Thyroid gland (tissue), 4 donors: ENCODE measurements at regions not wholly inside any gene's neighbourhood (a gene's known extent, or its start where the extent isn't known, plus 50 kb on each side); places are given as distances from the start of the nearest gene placed in this dataset.
"Not testable (repeated sequence)": the region's sequence is repeated elsewhere in the genome, so short reads cannot be mapped to it uniquely, and the experiment has no call there.

ENCODE experiments used
- DNase-seq, 2 donors: peaks; one replicate each; pipeline ENCODE4 v3.0.0-alpha.2; 2019
- H3K27ac ChIP-seq, 3 donors: fragments of 200-600 bp; sonication (generic); 1 replicate in 2 of 3; 2 replicates in 1 of 3; pipeline ENCODE4 v1.5.1; 2016 to 2019; ENCODE audit warnings: mild to moderate bottlenecking in 1 of 3, moderate library complexity in 1 of 3
- H3K27me3 ChIP-seq: fragments of 200-600 bp; sonication (generic); one replicate; pipeline ENCODE4 v1.5.1; 2019
- H3K36me3 ChIP-seq, 2 donors: fragments of 200-600 bp; sonication (generic); one replicate each; pipeline ENCODE4 v1.5.1; 2016 to 2019
- H3K4me1 ChIP-seq, 2 donors: fragments of 200-600 bp; sonication (generic); one replicate each; pipeline ENCODE4 v1.5.1; 2017 to 2019
- H3K4me3 ChIP-seq, 3 donors: fragments of 200-600 bp; sonication (generic); replicated peaks in 1 of 3; 1 replicate in 2 of 3; 2 replicates in 1 of 3; pipeline ENCODE4 v1.5.1; 2016; ENCODE audit warnings: mild to moderate bottlenecking in 1 of 3
- H3K9me3 ChIP-seq: fragments of 200-600 bp; sonication (generic); one replicate; pipeline ENCODE4 v1.5.1; 2017
- POLR2A ChIP-seq, 2 donors: fragments of 450-650 bp; IDR thresholded peaks; one replicate each; pipeline ENCODE4 v1.6.1; 2017; ENCODE audit warnings: antibody characterized with exemption in 2 of 2, mild to moderate bottlenecking in 2 of 2, moderate library complexity in 1 of 2
- WGBS, 2 donors: methylation state at CpG; one replicate each; pipeline ENCODE4 v1.1.5; 2017; 5-methylcytosine and 5-hydroxymethylcytosine counted together
- intact Hi-C: fragments of 100-400 bp; cut with DNase I; formaldehyde crosslinking; loops from one replicate; pipeline ENCODE4 v1.15.1; 2023
- TF ChIP-seq, protein P1 (sequence below), 6 experiments: fragments of 200-600 bp in 3 of 6; fragments of 450-650 bp in 3 of 6; sonication (generic) in 3 of 6; IDR thresholded peaks; one replicate each; pipeline ENCODE4 v1.5.1; 2016 to 2019; ENCODE audit warnings: antibody characterized with exemption in 6 of 6, mild to moderate bottlenecking in 2 of 6, inconsistent platforms in 1 of 6, moderate library complexity in 1 of 6

DNA sequence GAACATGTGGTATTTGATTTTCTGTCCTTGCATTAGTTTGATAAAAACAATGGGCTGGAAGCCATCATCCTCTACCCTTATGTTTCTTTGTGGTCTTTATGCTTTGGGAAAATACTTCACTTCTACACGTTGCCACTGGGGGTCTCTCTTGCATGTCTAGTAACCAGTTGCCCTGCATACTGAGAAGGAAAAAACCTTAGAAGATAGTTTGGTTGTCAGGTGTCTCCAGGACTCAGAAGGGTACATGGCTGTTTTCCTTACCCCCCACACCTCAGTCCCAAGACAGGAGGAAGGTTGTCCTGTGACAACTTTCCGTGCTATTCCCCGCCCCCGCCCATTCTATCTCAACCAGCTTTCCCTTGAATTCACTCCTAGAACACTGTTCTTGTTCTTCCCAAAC lies 62.1 kb upstream of the LANCL3 start:
- H3K4me3 ChIP-seq = no peak overlapping the region
- no peaks in the 10 kb centered on the region for H3K36me3 ChIP-seq
- DNase-seq = no peak
- intact Hi-C loops = no loop called here
- TF ChIP-seq, protein P1, sequence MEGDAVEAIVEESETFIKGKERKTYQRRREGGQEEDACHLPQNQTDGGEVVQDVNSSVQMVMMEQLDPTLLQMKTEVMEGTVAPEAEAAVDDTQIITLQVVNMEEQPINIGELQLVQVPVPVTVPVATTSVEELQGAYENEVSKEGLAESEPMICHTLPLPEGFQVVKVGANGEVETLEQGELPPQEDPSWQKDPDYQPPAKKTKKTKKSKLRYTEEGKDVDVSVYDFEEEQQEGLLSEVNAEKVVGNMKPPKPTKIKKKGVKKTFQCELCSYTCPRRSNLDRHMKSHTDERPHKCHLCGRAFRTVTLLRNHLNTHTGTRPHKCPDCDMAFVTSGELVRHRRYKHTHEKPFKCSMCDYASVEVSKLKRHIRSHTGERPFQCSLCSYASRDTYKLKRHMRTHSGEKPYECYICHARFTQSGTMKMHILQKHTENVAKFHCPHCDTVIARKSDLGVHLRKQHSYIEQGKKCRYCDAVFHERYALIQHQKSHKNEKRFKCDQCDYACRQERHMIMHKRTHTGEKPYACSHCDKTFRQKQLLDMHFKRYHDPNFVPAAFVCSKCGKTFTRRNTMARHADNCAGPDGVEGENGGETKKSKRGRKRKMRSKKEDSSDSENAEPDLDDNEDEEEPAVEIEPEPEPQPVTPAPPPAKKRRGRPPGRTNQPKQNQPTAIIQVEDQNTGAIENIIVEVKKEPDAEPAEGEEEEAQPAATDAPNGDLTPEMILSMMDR (IDR thresholded peaks at IDR 0.05) = peak in 4 of 6 experiments; percentile 21 to 44 (median 32)
- TF ChIP-seq POLR2A (IDR thresholded peaks at IDR 0.05) = no peak
- 47 to 53% methylated on average over 4 of the region's 4 CpGs for WGBS, 2 donors
- H3K9me3 ChIP-seq = no peaks in the 10 kb centered on the region
- no peaks in the 10 kb centered on the region for H3K27me3 ChIP-seq
- no peak overlapping the region for H3K27ac ChIP-seq
- H3K4me1 ChIP-seq = no peaks in the 10 kb centered on the region

DNA sequence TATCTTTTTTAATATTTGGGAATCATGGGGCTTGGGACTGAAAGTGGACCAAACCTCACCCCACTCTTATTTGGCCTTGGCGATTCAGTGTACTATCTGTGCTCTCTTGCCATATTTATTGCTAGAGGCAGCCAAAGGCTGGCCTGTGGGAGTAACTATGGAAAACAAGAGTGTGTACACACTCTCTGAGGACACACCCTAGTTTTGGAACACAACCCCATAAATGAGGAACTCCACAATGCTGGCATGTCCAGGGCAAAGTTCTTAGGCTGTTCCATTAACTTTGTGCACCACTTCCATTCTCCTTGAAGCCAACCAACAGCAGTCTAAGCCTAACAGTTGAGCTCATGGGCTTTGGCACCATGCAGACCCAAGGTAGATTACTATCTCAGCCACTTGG lies 54.9 kb upstream of the LANCL3 start:
- H3K4me1 ChIP-seq, H3K36me3 ChIP-seq, DNase-seq, intact Hi-C loops, H3K4me3 ChIP-seq, H3K9me3 ChIP-seq, H3K27me3 ChIP-seq, H3K27ac ChIP-seq: not testable (repeated sequence)
- WGBS, 2 donors = no CpG with 5 or more reads among the region's 1 CpG

DNA sequence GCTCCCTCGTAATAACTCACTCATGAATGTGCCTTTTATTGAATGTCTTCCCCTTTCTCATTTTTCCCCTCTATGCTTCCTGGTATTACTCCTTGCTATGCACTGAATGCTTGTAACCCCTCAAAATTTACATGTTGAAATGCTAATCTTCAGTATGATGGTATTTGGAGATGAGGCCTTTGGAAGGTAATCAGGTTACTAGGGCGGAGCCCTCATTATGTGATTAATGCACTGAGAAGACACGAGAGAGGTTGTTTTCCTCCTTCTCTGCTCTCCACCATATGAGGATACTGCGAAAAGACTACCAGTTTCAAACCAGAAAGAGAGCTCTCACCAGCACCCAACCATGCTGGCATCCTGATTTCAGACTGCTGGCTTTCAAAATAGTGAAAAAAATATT lies 52.2 kb upstream of the LANCL3 start:
- H3K4me1 ChIP-seq, H3K27me3 ChIP-seq, intact Hi-C loops, DNase-seq, H3K9me3 ChIP-seq, H3K4me3 ChIP-seq, H3K36me3 ChIP-seq, H3K27ac ChIP-seq: not testable (repeated sequence)
- 83 to 93% methylated on average over 4 of the region's 4 CpGs for WGBS, 2 donors

- WGBS, 2 donors = 73 to 90% methylated on average over 3 of the region's 4 CpGs
- H3K4me3 ChIP-seq, intact Hi-C loops, H3K9me3 ChIP-seq, DNase-seq, H3K36me3 ChIP-seq, H3K27ac ChIP-seq, H3K27me3 ChIP-seq, H3K4me1 ChIP-seq: not testable (repeated sequence)
Measured at GRCh38 chrX:37520860-37521450, 50.5 kb upstream of the LANCL3 start.
